ENCODE measurements at regions not wholly inside any gene's neighbourhood (a gene's known extent, or its start where the extent isn't known, plus 50 kb on each side); places are given as distances from the start of the nearest gene placed in this dataset.

DNA sequence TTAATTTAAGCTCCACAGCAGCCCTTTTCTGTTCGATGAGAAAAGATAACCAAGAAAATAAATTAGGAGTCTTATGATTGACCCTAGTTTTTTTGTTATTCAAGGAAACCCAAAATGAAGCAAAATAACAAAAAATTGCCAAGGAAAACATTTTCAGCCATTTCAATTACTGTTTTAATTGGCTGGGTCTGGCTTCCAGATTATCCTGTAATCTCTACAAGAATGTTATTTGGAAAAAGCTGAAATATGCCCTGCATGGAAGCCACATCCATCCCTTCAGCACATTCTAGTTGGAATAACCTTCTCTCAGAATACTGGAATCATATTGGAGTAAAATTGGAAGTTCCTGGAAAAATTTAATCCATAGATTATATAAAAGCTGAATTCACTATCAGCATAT lies 191.1 kb upstream of the CCN2 start:
- no peak for DNase-seq
- no peaks in the 10 kb centered on the region for H3K36me3 ChIP-seq
- intact Hi-C loops (cut with DNase I) = no loop called here
- 70% methylated on average over 1 of the region's 1 CpG for WGBS, 2 donors
- TF ChIP-seq POLR2A (IDR thresholded peaks at IDR 0.05) = no peak
- TF ChIP-seq, protein P1, sequence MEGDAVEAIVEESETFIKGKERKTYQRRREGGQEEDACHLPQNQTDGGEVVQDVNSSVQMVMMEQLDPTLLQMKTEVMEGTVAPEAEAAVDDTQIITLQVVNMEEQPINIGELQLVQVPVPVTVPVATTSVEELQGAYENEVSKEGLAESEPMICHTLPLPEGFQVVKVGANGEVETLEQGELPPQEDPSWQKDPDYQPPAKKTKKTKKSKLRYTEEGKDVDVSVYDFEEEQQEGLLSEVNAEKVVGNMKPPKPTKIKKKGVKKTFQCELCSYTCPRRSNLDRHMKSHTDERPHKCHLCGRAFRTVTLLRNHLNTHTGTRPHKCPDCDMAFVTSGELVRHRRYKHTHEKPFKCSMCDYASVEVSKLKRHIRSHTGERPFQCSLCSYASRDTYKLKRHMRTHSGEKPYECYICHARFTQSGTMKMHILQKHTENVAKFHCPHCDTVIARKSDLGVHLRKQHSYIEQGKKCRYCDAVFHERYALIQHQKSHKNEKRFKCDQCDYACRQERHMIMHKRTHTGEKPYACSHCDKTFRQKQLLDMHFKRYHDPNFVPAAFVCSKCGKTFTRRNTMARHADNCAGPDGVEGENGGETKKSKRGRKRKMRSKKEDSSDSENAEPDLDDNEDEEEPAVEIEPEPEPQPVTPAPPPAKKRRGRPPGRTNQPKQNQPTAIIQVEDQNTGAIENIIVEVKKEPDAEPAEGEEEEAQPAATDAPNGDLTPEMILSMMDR (IDR thresholded peaks at IDR 0.05) = no peak
- no peak overlapping the region for H3K27ac ChIP-seq
- no peaks in the 10 kb centered on the region for H3K9me3 ChIP-seq
- no peaks in the 10 kb centered on the region for H3K4me1 ChIP-seq
- H3K27me3 ChIP-seq = no peaks in the 10 kb centered on the region
- no peak overlapping the region for H3K4me3 ChIP-seq (replicated peaks in 1 of 3)

DNA sequence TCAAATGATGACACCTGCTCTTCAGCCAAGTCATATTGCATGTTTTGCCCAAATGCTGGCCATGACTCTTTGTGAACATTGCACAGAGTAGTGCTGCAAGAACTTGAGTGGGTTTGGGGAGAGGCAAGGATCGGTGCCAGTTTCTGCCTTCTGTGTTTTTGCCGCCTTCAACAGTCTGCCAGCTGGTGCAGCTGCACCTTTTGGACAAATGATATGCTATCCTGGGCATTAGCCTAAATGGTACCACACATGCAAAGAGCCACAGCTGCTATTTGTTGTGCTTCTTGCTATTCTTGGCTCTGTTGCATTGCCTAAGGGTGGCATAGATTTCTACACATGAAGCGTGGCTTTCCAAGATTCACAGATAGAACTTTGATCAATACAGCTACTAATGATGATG lies 189.0 kb upstream of the CCN2 start:
- H3K4me3 ChIP-seq (replicated peaks in 1 of 3) = no peak overlapping the region
- H3K27ac ChIP-seq = no peak overlapping the region
- no peak for TF ChIP-seq POLR2A (IDR thresholded peaks at IDR 0.05)
- TF ChIP-seq, protein P1 (IDR thresholded peaks at IDR 0.05) = no peak
- WGBS, 2 donors = 97 to 100% methylated on average over 3 of the region's 3 CpGs
- intact Hi-C loops (cut with DNase I) = no loop called here
- DNase-seq = no peak
- H3K27me3 ChIP-seq = no peaks in the 10 kb centered on the region
- H3K9me3 ChIP-seq = no peaks in the 10 kb centered on the region
- no peaks in the 10 kb centered on the region for H3K4me1 ChIP-seq
- H3K36me3 ChIP-seq = no peaks in the 10 kb centered on the region

DNA sequence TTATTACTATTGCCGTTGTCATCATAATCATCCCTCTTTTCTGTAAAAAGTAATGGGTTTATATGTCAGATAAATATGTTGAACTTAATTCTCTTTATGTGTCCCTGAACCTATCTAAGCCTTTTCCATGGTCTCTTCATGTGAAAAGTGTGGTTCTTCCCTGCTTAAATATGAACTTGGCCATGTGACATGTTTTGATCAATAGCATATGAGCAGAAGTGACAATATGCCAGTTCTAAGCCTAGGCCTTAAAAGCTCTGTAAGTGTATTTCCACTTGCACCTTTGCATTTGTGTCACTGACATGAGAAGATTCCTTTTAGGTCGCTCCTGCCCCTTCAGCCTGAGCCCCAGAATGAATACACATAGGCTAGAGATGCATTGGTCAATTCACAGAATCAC lies 188.4 kb upstream of the CCN2 start:
- no peaks in the 10 kb centered on the region for H3K36me3 ChIP-seq

DNA sequence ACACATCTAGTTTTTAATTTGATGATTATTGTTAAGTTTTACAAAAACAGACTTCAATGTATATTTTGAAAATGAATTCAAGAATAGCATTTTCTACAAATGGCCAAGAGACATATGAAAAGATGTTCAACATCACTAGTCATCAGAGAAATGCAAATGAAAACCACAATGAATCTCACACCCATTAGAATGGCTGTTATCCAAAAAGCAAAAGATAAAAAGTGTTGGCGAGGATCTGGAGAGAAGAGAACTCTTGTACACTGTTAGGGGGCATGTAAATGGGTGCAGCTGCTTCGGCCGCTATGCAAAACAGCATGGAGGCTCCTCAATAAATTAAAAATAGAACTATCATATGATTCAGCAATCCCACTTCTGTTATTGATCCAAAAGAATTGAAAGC lies 185.8 kb upstream of the CCN2 start:
- H3K4me3 ChIP-seq (replicated peaks in 1 of 3) = no peak overlapping the region
- no peak for DNase-seq
- intact Hi-C loops (cut with DNase I) = no loop called here
- no peaks in the 10 kb centered on the region for H3K27me3 ChIP-seq
- H3K9me3 ChIP-seq = no peaks in the 10 kb centered on the region
- no peak for TF ChIP-seq POLR2A (IDR thresholded peaks at IDR 0.05)
- TF ChIP-seq, protein P1 (IDR thresholded peaks at IDR 0.05) = no peak
- H3K36me3 ChIP-seq = no peaks in the 10 kb centered on the region
- no peak overlapping the region for H3K27ac ChIP-seq
- H3K4me1 ChIP-seq = peaks cover 13 to 15% of the 10 kb centered on the region in 2 donors
- 82 to 93% methylated on average over 3 of the region's 3 CpGs for WGBS, 2 donors

More for the DNA sequence above, 188.4 kb upstream of the CCN2 start:
- H3K4me3 ChIP-seq (replicated peaks in 1 of 3) = no peak overlapping the region
- no peaks in the 10 kb centered on the region for H3K27me3 ChIP-seq
- no peaks in the 10 kb centered on the region for H3K9me3 ChIP-seq
- TF ChIP-seq POLR2A (IDR thresholded peaks at IDR 0.05) = no peak
- TF ChIP-seq, protein P1 (IDR thresholded peaks at IDR 0.05) = no peak
- H3K4me1 ChIP-seq = no peaks in the 10 kb centered on the region
- DNase-seq = no peak
- WGBS, 2 donors = 88 to 91% methylated on average over 2 of the region's 2 CpGs
- no peak overlapping the region for H3K27ac ChIP-seq
- intact Hi-C loops (cut with DNase I) = no loop called here

DNA sequence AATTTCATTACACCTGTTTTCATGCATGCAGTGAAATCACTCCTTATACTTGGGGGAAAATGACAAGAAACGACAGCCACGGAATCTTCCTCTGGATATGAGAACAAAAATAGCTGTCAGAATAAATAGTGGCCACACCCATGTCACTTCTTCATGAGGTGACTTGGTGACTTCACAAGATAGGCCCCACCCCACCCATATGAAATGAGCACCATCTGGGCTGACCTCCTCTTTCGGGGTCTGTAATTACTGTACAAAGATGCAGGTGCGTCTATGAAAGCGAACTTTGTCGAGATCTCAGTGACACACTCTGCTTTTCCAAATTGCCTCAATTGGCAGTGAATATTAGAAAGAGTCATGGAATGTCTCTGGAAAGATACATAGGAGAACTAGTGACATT lies 184.2 kb upstream of the CCN2 start:
- 93 to 96% methylated on average over 6 of the region's 6 CpGs for WGBS, 2 donors
- Histone ChIP-seq H3K36me3 (no peaks in the 10 kb centered on the region), H3K4me3 (replicated peaks in 1 of 3) (no peak overlapping the region), H3K27ac (no peak overlapping the region), H3K27me3 (no peaks in the 10 kb centered on the region), H3K9me3 (no peaks in the 10 kb centered on the region), H3K4me1 (peaks cover 14 to 20% of the 10 kb centered on the region in 2 donors)
- intact Hi-C loops (cut with DNase I) = no loop called here
- no peak for DNase-seq
- TF ChIP-seq, protein P1 (IDR thresholded peaks at IDR 0.05) = no peak
- no peak for TF ChIP-seq POLR2A (IDR thresholded peaks at IDR 0.05)

All from thyroid gland (tissue), 4 donors.